ENCODE measurements at regions not wholly inside any gene's neighbourhood (a gene's known extent, or its start where the extent isn't known, plus 50 kb on each side); places are given as distances from the start of the nearest gene placed in this dataset.

DNA sequence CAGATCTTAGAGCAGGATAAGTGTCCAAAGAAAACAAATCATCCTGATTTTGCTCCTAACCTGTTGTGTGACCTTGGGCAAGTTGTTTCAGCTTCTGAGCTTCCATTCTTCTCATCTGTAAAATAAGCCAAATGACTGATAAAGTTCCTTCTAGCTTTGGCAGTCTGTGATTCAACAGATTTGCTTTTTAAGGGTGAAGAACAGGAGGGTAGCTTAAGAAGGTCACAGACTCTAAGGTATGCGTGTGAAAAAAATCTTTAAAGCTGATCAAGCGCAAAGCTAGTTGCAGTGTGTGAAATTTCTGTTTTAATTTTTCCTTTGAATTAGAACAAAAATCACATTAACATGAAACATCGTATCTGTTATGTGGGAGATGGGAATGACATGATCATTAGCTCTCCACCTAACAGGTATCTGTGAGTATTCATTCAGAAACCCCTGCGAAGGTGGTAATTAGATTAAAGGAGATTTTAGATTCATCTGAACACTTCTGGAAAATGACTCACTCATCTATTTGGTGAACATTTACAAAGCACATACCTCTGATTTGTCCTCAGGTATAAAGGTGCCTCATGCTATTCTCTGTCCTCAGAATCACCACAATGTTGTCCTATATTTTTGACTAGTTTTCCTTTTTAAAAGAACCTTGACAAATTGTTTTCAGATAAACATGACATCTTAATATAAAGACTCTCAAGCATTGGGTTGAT is 131.9 kb upstream of the CPM start:
- no peak for FAIRE-seq

DNA sequence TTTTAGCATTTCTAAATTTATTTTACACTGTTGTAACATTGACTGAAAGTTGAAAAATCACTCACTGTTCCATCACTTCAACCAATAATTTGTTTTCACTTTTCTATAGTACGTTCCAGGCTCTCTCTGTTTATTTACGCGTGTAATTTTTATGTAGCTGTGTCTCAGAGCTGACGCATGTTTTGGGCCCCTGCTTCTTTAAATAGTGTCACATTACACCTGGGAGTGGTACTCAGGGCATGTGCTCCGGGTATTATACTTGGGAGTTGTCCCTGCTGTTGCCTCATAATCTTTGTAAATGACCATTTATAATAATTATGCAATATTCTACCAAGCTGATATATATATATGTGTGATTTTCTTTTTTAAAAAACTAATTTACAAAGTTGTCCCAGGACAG is 132.8 kb upstream of the CPM start:
- no peak for FAIRE-seq

DNA sequence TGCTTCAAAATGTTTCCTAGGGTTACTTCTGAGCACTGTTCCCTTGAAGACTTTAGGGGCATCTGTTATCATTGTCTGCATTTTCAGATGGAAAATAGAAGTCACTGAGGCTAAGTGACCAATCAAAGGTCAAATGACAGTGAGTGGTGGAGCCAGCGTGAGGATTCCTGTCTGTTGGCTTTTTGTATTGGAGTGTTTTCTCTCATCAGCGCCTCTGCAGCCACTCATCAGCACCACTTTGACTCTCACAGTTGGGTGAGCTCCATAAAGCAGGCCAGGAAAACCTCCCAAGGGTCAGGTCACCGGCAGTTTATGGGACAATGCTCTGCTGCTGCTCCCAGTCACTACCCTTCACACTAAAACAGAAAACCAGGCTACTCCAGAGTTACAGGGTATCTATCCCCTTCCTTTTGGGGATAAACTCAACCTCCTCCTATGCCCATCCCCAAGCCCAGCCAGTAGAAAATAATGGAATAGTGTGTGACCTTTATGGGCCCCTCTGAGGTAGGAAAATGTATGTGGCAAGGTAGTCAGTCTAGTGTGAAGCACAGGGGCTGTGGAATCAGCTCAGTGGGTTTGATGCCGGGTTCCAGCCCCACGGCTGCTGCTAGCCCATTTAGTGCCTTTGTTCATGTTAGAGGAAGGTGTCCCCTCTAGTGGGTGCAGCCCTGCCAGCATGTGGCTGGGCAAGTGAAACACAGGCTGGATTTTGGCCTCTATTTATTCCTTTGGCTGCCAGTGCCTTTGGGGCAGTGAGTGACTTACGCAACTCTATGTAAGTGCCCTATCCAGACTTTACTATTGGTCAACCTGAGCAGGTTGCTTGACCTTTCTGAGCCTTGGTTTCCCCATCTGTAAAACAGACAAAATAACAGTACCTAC is 133.8 kb upstream of the CPM start:
- FAIRE-seq = no peak

DNA sequence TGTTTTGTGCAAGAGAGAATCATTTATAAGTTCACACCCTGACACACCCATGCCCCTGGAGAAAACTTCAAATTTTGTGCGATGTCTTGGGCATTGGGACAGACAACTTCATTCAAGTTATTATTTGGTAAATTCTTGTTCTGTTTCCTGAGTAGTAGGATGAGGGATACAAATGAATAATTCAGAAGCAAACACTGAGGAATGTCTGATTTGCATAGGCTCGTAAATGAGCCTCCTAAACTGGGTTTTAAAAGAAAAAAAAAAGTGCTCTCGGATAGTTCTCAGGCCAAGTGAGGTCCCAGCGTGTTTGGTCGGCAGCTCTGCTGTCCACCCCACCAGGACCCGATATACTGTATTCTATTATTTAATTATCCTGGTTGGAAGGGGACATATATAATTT is 134.7 kb upstream of the CPM start:
- FAIRE-seq = no peak

DNA sequence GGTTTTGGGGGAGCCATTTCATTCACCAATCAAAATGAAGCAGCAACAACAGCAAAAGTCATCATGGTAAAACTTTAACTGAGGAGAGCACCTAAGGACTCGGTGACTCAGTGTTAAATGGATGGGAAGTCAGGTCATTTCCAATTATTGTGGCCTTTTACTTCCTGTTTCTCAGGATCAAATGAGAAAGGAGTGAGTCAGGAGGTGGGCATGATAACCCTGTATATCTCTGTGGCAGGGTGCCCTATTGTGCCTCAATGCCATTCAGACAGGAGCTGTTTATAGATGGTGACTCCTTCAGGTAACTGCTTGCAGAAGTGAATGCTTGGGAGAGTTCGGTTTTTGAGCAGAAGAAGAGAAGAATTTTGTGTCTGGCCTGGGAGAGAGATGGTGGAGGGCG is 135.5 kb upstream of the CPM start:
- peak; percentile 62 for FAIRE-seq

DNA sequence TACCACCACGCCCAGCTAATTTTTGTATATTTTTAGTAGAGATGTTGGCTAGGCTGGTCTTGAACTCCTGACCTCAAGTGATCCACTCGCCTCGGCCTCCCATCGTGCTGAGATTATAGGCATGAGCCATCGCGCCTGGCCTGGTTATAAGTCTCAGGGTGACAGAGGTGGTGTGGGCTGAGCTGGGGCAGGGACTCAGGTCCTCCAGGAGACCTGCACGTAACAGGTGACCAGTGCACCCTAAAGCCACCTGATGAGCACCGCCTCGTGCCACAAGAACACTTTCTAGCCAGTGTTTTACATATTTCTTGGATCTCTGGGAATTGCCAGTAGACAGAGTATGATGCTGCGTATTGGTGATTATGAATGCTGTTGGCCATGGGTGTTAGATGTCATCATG is 136.5 kb upstream of the CPM start:
- no peak for FAIRE-seq

DNA sequence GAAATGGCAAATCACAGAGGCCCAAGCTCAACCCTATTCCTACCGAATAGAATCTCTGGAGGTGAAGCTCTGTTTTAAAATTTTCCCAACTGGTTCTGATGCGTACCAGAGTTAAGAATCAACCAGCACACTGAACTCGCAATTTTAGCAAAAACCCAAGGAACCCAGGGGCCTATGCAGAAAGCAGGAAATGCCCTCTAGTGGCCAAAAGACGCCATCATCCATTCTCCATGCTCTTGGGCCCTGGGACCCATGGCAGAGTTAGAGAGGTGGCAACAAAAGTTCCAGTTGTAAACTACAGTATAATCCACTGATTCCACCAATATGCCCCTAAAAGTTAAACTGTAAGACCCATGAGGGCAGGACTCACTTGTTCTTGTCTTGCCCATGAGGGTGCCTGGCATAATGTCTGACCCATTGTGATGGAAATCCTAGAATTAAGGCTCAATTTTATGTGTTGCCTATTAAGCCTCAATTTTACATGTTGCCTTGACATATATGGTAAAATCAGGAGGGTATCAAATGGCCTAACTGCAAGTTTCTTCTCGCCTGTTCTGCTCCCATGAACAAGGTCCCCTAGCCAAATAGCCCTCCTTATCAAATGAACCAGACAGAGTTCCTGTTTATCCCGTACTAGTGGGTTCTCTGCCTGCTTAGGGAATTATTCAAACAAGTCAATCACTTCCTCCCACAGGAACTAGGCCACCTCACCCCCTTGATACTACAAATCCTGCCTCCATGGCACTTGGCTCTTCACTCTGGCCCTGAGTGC is 137.5 kb upstream of the CPM start:
- peak; percentile 79 for FAIRE-seq

DNA sequence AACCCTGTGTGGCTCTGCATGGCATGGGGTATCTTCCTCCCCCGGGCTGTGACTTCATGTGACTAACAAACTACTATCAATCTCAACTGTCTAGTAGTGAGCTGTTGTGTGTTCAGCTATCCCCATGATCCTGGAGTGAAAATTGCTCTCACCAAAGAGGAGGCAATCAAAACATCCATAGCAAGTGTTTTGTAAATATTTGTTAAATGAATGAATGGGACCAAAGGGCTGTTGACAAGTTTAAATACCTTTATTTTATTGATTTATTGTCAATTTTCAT is 138.1 kb upstream of the CPM start:
- FAIRE-seq = no peak

DNA sequence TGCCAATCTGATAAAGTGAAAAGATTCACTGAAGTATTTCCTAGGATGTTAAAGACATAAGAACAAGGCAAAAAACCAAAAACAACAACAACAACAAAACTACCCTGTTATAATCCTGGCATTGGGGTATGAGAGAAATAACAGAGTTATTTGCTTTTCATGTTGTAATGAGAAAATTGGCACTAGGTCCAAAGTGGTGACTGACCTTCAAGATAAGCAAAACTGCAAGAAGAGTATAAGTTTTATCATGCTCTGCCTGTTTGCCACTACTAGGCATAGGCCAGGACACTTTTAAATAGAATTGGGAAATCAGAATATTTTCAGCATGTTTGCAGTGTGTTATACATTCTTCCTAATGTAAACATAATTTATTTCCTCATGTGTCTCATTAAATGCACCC is 140.1 kb upstream of the CPM start:
- no peak for FAIRE-seq

DNA sequence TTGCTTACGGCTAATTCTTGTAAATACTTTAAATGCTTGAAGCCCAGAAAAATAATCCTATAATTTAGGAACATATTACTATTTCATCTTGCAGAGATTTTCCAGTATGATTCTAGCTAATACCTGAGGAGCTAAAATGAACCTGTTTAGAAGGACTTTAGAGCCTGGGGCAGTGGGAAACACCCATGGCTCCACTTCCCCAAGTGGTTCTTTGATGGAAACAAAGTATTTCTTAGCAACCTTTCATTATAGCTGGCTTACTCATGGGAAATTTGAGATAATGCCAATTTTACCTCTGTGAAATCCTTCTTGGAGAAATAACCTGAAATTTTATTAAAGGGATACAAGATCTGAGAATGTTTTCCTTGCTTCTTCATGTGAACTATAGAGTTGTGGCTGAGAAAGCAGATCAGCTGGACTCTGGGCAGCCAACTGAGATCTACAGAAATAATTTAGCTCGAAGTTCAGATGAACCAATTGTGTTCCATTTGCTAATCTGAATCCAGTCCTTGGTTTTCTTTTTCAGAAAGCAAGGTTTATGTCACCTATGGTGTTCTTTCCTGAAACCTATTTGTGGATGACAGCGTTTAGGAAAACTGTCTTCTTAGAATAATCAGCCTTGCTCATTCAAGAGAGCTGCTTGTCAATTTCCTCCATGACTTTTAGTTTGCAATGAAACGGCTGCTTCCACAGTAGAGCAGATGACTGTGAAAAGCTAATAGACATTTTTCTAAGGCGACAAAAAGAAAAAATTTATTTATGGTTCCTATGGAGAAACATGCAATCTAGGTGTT is 141.8 kb upstream of the CPM start:
- FAIRE-seq = no peak

DNA sequence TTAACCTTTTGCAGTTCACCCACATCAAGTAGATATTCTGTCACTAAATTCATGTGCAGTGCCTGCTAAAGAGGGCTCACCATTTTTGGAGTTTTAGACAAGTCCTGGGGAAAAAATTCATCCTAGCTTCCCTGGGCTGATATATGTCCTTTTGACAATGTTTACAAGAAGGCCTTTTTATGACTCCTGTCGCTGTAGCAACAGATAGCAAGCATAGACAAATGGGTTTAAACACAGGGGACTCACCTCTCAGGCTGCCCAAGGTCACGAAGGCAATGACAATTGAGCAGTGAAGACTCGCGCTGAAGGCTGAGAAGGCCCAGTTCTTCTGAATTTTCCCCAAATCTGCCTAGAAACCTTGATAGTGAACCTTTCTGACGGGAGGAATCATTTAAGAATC is 150.7 kb upstream of the CPM start:
- FAIRE-seq = no peak

DNA sequence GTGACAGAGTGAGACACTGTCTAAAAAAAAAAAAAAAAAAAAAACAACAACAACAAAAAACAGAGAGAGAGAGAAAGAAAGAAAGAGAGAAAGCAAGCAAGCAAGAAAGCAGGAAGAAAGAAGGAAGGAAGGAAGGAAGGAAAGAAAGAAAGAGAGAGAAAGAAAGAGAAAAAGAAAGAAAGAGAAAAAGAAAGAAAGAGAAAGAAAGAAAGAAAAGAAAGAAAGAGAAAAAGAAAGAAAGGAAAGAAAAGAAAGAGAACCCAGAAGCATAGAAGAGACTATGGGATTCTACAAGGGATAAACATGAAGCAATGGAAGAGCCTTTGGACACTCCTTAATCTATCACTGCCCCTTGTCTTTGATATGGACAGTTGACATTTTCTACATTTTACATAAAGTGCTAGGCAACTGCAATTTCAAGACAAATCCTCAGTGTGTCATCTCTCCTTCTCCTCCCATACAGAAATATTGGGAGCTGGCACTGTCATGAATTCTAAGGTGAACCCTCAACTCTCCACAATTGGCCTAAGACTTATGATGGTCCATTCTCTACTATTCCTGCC is 151.9 kb upstream of the CPM start:
- no peak for FAIRE-seq

DNA sequence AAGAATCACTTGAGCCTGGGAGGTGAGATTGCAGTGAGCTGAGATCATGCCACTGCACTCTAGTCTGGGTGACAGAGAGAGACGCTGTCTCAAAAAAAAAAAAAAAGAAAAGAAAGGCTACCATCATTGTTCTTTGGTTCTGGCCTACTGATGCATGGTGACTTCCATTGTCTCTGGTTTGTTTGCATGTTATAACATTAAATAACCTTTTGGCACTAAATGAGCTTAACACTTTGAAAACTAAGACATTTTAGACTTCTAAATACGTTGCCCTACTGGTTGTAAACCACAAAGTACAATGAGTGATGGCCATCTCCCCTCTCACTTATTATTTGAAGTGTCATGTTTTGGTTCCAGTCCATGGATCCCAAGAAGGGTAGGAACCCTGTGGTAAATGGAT is 152.9 kb upstream of the CPM start:
- FAIRE-seq = no peak

DNA sequence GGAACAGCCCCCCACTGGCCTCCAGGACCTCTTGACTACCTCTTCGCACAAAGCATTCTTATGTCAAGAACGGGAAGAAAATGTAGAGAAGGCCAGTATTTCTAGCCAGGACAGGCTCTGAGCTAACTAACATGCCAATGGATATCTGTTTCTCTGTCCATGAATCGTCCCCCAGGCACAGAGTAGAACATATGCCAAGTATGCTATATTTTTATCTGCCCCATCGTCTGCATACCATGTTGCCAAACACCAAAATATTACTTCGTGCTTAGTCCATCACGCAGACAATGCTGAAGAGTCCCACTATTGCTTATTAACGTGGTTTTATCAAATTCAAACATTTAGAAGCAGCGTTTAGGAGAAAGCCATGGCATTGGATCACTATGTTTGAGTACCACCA is 151.4 kb upstream of the CPSF6 start:
- no peak for FAIRE-seq

DNA sequence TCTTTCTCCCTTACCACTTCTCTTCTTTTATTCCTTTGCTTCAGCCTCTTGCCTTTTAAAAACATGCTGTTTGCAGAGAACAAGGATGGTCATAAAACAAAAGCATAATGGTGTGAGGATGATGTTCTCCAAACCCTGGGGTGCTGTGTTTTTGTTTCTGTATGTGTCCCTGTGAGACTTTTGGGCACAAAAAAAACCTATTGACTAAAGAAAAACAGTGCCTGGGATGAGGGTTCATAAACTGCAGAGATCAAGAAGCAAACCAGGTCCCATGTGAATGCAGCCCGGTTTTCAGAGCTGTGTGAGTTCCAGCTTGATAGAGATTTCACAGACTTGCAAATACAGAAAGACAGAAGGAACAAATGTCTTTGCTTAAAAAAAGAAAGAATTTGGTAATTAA is 148.6 kb upstream of the CPSF6 start:
- no peak for FAIRE-seq

DNA sequence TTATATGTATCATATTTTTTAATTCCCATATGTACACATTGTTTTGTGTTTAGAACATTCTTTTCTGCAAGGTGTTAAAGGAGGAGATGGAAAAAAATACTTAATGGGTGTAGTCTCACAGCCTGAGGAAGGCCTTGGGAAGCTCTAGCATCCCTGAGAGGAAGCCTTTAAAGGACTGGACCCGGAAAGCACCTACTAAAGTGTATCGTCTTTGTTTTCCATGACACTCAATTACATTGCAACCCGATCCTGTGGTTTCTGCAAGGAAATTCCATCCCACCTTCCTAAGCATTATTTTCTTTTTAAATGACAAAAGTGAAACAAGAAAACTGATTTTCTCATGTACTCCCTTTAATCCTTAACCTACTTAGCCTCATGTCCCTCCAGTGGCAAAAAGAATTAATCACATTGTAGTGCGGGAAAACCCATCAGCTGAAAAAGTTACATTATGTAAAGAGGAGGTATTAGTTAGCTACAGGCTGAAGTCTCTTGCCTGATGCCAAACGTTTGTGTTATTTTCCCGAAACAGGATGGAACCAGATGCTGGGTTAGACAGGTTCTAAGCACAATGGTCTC is 147.8 kb upstream of the CPSF6 start:
- no peak for FAIRE-seq

DNA sequence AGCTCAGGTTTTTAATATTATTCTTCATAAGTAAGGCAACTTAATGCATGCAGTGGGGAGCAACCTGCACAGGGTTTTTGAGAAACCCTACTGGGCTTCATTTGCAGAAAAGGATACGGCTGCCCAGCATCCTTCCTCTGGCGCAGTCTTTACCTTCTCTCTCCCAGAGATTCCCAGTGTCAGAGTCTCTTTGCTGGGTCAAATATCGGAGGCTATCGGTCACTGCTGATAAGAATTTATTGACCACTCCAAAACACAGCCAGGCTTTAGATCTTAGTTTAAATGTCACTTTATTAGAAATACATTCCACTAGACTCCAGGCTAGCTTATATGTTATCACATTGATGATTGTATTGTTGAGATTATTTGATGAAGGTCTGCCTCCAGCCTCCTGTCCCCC is 147.2 kb upstream of the CPSF6 start:
- no peak for FAIRE-seq

DNA sequence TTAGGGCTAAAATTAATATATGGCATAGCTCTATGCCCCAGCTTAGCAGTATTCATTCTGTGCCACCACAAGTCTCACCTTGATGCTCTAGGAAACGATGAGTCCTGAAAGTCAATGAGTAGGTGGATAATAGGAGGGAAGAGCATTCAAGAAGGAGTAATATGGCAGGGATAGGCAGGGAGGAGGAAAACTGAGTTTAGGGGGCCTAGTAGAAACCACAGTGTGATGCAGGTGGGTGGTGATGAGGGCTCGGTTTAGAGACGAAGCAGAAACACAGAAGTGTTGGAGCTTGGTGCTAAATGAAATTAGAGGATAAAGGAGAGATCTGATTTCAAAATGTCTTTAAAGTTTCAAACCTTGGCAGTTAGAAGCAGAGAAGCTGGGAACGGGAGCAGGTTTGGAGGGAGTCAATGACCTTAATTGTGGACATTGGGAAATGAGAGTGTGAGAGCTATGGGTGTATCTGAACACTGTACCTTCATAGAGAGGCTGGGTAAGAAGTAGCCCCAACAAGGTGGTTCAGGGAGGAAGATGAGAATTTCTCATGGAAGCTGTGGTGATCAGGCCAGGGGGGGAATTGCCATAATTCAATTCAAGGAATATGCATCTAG is 144.7 kb upstream of the CPSF6 start:
- FAIRE-seq = no peak

DNA sequence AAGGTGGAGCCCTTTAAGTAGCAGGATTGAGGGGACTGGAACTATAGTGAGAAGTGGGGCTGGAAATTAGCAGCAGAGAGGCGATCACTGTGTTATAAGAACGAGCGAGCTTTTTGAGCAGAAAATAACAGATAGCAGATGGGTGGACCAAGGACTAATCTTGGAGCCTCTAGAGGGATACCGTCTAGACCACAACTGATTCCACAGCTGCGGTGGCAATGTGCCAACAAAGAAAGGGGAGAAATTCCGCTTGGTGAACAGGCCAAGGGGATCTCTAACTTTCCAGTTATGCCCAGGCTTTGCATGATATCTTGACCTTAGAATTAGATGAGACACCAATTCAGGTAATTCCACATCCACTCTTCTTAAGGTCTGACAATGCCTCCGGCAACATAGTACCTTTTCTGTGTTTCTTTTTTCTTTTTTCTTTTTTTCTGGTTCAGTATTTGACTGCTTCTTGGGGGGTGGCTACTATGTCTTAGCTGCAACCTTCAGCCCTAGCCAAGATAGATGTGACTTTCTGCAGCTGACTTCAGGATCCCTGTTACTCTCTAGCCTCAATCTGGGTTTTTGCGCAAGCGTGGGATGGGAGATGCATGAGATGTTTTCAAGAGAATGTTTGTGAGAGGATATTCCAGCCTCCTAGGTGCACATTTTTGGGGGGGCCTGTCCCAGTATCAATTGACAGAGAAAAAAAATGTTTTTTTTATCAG is 143.4 kb upstream of the CPSF6 start:
- FAIRE-seq = no peak

DNA sequence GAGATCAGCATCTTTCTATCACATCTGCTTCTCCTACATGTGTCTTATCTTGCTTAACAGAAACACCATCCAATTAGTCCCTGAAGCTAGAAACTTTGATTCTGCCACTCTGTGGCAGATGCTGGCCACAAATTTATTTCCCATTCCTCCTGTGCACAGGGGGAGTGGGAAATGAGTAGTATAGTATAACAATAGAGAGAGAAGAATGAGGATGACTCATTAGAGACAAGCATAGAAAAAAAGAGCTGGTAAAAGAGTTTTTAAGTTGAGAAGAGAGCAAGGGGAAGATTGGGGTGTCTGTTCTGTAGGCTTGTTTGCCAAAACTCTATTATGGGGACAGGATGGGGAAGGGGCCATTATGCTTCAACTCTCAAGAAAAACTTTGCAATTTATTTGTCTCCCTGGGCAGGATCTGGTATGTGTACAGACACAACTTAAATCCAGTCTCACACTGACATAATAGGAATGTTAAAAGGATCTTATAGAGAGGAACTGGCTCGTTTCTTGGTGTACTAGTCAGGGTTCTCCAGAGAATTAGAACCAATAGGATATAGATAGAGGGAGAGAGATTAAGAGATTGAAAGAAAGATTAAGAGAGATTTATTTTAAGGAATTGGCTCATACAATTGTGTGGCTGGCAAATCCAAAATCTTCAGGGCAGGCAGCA is 142.6 kb upstream of the CPSF6 start:
- no peak for FAIRE-seq
